GM12878 (cell line): ENCODE measurements at regions not wholly inside any gene's neighbourhood (a gene's known extent, or its start where the extent isn't known, plus 50 kb on each side); places are given as distances from the start of the nearest gene placed in this dataset.

Source experiments
- FOXK2 ChIP-seq: fragments of 450-650 bp; IDR thresholded peaks from 2 replicates; pipeline ENCODE4 v1.6.1; 2017; ENCODE audit warnings: mild to moderate bottlenecking, moderate library complexity
- PKNOX1 ChIP-seq: fragments of 450-650 bp; IDR thresholded peaks from 2 replicates; pipeline ENCODE4 v1.6.1; 2016; ENCODE audit warnings: mild to moderate bottlenecking
- RAD21 ChIP-seq: IDR thresholded peaks from 2 replicates; pipeline ENCODE4 v1.6.1; 2011; ENCODE audit warnings: mild to moderate bottlenecking, low read depth, low read length, moderate library complexity; ENCODE audit not compliant: insufficient read depth
- RFX5 ChIP-seq: IDR thresholded peaks from 2 replicates; pipeline ENCODE4 v1.6.1; 2011; ENCODE audit warnings: low read depth, low read length, improper control_type of control experiment
- TF ChIP-seq, protein P1 (sequence below): fragments of 450-650 bp; formaldehyde crosslinking; IDR thresholded peaks from 2 replicates; pipeline ENCODE4 v1.5.0; 2022; ENCODE audit warnings: mild to moderate bottlenecking, missing genetic modification characterization
- TF ChIP-seq, protein P2 (sequence below): fragments of 450-650 bp; IDR thresholded peaks from 2 replicates; pipeline ENCODE4 v1.6.1; 2017; ENCODE audit warnings: low read depth, mild to moderate bottlenecking, moderate library complexity

DNA sequence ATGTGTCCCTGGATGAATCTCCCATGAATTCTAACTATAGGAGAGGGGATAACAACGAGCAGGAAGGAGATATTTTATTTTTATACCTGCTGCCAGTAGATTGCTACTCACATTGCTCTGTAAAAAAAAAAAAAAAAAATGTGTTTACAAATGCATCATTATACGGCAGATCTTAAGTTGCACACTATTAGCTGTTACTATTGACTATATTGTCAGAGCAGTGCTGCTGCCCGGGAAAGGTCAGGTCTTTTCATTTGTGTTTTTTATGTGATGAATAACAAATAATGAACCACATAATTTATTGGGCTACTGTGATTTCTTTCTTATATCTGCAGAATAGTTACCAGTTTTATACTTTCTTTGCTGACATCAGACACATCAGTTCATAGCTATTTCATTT is 393.3 kb downstream of the C6orf118 start (continued):
- TF ChIP-seq, protein P1, sequence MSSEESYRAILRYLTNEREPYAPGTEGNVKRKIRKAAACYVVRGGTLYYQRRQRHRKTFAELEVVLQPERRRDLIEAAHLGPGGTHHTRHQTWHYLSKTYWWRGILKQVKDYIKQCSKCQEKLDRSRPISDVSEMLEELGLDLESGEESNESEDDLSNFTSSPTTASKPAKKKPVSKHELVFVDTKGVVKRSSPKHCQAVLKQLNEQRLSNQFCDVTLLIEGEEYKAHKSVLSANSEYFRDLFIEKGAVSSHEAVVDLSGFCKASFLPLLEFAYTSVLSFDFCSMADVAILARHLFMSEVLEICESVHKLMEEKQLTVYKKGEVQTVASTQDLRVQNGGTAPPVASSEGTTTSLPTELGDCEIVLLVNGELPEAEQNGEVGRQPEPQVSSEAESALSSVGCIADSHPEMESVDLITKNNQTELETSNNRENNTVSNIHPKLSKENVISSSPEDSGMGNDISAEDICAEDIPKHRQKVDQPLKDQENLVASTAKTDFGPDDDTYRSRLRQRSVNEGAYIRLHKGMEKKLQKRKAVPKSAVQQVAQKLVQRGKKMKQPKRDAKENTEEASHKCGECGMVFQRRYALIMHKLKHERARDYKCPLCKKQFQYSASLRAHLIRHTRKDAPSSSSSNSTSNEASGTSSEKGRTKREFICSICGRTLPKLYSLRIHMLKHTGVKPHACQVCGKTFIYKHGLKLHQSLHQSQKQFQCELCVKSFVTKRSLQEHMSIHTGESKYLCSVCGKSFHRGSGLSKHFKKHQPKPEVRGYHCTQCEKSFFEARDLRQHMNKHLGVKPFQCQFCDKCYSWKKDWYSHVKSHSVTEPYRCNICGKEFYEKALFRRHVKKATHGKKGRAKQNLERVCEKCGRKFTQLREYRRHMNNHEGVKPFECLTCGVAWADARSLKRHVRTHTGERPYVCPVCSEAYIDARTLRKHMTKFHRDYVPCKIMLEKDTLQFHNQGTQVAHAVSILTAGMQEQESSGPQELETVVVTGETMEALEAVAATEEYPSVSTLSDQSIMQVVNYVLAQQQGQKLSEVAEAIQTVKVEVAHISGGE (CRISPR knock-in tag): no peak
- no peak for TF ChIP-seq PKNOX1
- TF ChIP-seq, protein P2, sequence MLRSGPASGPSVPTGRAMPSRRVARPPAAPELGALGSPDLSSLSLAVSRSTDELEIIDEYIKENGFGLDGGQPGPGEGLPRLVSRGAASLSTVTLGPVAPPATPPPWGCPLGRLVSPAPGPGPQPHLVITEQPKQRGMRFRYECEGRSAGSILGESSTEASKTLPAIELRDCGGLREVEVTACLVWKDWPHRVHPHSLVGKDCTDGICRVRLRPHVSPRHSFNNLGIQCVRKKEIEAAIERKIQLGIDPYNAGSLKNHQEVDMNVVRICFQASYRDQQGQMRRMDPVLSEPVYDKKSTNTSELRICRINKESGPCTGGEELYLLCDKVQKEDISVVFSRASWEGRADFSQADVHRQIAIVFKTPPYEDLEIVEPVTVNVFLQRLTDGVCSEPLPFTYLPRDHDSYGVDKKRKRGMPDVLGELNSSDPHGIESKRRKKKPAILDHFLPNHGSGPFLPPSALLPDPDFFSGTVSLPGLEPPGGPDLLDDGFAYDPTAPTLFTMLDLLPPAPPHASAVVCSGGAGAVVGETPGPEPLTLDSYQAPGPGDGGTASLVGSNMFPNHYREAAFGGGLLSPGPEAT: no peak
- no peak for TF ChIP-seq FOXK2
- TF ChIP-seq RFX5: no peak
- no peak for TF ChIP-seq RAD21
- TF ChIP-seq, all 136 proteins: peak for 0
